MCF 10A (cell line): ENCODE measurements at regions not wholly inside any gene's neighbourhood (a gene's known extent, or its start where the extent isn't known, plus 50 kb on each side); places are given as distances from the start of the nearest gene placed in this dataset.

Source experiments
- BruUV-seq: library from RNA; stranded (reverse); fragments of 400-500 nt; replicated peaks from 2 replicates; lab custom pipeline; 2021; lab: Mats Ljungman, UMichigan
- CTCF ChIA-PET: fragments of 300-600 bp; sonication (Branson Sonifier 250); formaldehyde crosslinking; extraction: SDS; loops from one replicate; lab custom pipeline; 2021; ENCODE audit warnings: antibody characterized with exemption, inconsistent platforms; lab: Yijun Ruan, JAX
- POLR2A ChIA-PET: fragments of 300-600, 350-650 bp; sonication (Branson Sonifier 250); formaldehyde crosslinking; extraction: SDS; loops from one replicate; lab custom pipeline; 2020; ENCODE audit warnings: antibody characterized with exemption, inconsistent platforms; lab: Yijun Ruan, JAX
- DNase-seq: peaks from one replicate; pipeline ENCODE4 v3.0.0-alpha.2; 2018; ENCODE audit not compliant: unreplicated experiment
- H3K27ac Mint-ChIP-seq: one replicate; pipeline ENCODE4 v1.8.0; 2022; ENCODE audit warnings: mild to moderate bottlenecking, low read depth, mixed read lengths; ENCODE audit not compliant: unreplicated experiment
- H3K27me3 Mint-ChIP-seq: one replicate; pipeline ENCODE4 v1.8.0; 2022; ENCODE audit warnings: mixed read lengths; ENCODE audit not compliant: insufficient read depth, unreplicated experiment
- H3K36me3 Mint-ChIP-seq: one replicate; pipeline ENCODE4 v1.8.0; 2022; ENCODE audit warnings: mild to moderate bottlenecking, moderate library complexity, mixed read lengths; ENCODE audit not compliant: insufficient read depth, unreplicated experiment
- H3K4me1 Mint-ChIP-seq: one replicate; pipeline ENCODE4 v1.8.0; 2022; ENCODE audit warnings: mixed read lengths; ENCODE audit not compliant: insufficient read depth, unreplicated experiment
- H3K4me3 Mint-ChIP-seq: one replicate; pipeline ENCODE4 v1.8.0; 2022; ENCODE audit warnings: mild to moderate bottlenecking, moderate library complexity, mixed read lengths; ENCODE audit not compliant: unreplicated experiment
- H3K9me3 Mint-ChIP-seq: one replicate; pipeline ENCODE4 v1.8.0; 2022; ENCODE audit warnings: mixed read lengths; ENCODE audit not compliant: unreplicated experiment
- CTCF ChIP-seq: fragments of 200-600 bp; IDR thresholded peaks from one replicate; pipeline ENCODE4 v1.8.0; 2022; ENCODE audit warnings: antibody characterized with exemption, mild to moderate bottlenecking; ENCODE audit not compliant: unreplicated experiment
- intact Hi-C: fragments of 100-400 bp; cut with micrococcal nuclease; formaldehyde crosslinking; loops from 2 replicates; pipeline ENCODE4 v1.14.1; 2022

GRCh38 chr16:86185089-86185488 is 286.1 kb downstream of the IRF8 start:
- H3K27ac Mint-ChIP-seq = no peak overlapping the region
- no peaks in the 10 kb centered on the region for H3K4me1 Mint-ChIP-seq
- DNase-seq = no peak
- H3K9me3 Mint-ChIP-seq = no peaks in the 10 kb centered on the region
- peaks cover 83% of the 10 kb centered on the region for H3K27me3 Mint-ChIP-seq
- TF ChIP-seq CTCF = no peak
- POLR2A ChIA-PET = no interaction called here
- BruUV-seq = no TSS peak
- CTCF ChIA-PET = interaction anchor here (0.5 kb wide), 1 partner anchor 207 kb away, joined by 4 read pairs; no protein-coding TSS in a partner anchor
- H3K36me3 Mint-ChIP-seq = no peaks in the 10 kb centered on the region
- intact Hi-C loops = no loop called here
- no peak overlapping the region for H3K4me3 Mint-ChIP-seq

- TF ChIP-seq CTCF = no peak
- DNase-seq = no peak
- H3K27me3 Mint-ChIP-seq = peaks cover 96% of the 10 kb centered on the region
- ChIA-PET CTCF (no interaction called here), POLR2A (no interaction called here)
- no peak overlapping the region for H3K4me3 Mint-ChIP-seq
- H3K9me3 Mint-ChIP-seq = no peaks in the 10 kb centered on the region
- H3K36me3 Mint-ChIP-seq = no peaks in the 10 kb centered on the region
- H3K4me1 Mint-ChIP-seq = no peaks in the 10 kb centered on the region
- no TSS peak for BruUV-seq
- intact Hi-C loops = no loop called here
- H3K27ac Mint-ChIP-seq = no peak overlapping the region
Observed at GRCh38 chr16:86186313-86186712, 287.4 kb downstream of the IRF8 start.

- BruUV-seq = no TSS peak
- H3K9me3 Mint-ChIP-seq = no peaks in the 10 kb centered on the region
- POLR2A ChIA-PET = no interaction called here
- CTCF ChIA-PET = no interaction called here
- H3K27me3 Mint-ChIP-seq = peaks cover 100% of the 10 kb centered on the region
- TF ChIP-seq CTCF = no peak
- H3K4me3 Mint-ChIP-seq = no peak overlapping the region
- no peak overlapping the region for H3K27ac Mint-ChIP-seq
- H3K36me3 Mint-ChIP-seq = no peaks in the 10 kb centered on the region
- no peaks in the 10 kb centered on the region for H3K4me1 Mint-ChIP-seq
- intact Hi-C loops = no loop called here
- no peak for DNase-seq
Observed at GRCh38 chr16:86189934-86190333, 291.0 kb downstream of the IRF8 start.

GRCh38 chr16:86191663-86192062 is 292.7 kb downstream of the IRF8 start:
- intact Hi-C loops = no loop called here
- no TSS peak for BruUV-seq
- ChIA-PET POLR2A (no interaction called here), CTCF (interaction anchor here (0.6 to 1.0 kb wide), 3 partner anchors 13 to 508 kb away, joined by 3 to 4 read pairs (median 4); no protein-coding TSS in a partner anchor)
- Mint-ChIP-seq H3K36me3 (no peaks in the 10 kb centered on the region), H3K4me3 (no peak overlapping the region), H3K4me1 (no peaks in the 10 kb centered on the region), H3K27ac (no peak overlapping the region), H3K9me3 (no peaks in the 10 kb centered on the region), H3K27me3 (peaks cover 100% of the 10 kb centered on the region)
- no peak for TF ChIP-seq CTCF
- no peak for DNase-seq
